Ovary (tissue), 3 donors: ENCODE measurements at regions not wholly inside any gene's neighbourhood (a gene's known extent, or its start where the extent isn't known, plus 50 kb on each side); places are given as distances from the start of the nearest gene placed in this dataset.

Experiments
- CTCF ChIP-seq, 3 donors: fragments of 450-650 bp in 2 of 3; fragments of 200-600 bp in 1 of 3; IDR thresholded peaks; one replicate each; pipeline versions ENCODE4 v1.5.1 to v1.8.0; 2016 to 2022; ENCODE audit warnings: antibody characterized with exemption in 3 of 3, mild to moderate bottlenecking in 1 of 3
- POLR2A ChIP-seq: fragments of 450-650 bp; IDR thresholded peaks from one replicate; pipeline ENCODE4 v1.6.1; 2017; ENCODE audit warnings: antibody characterized with exemption, mild to moderate bottlenecking, moderate library complexity
- donor health status: DM: no; HTN: no; CAD: no.

- TF ChIP-seq CTCF (IDR thresholded peaks at IDR 0.05): no peak
- no peak for TF ChIP-seq POLR2A
Measured at GRCh38 chr18:29647700-29648099, 1394.8 kb downstream of the DSC3 start.
